Lung (tissue), 11 donors: ENCODE measurements at regions not wholly inside any gene's neighbourhood (a gene's known extent, or its start where the extent isn't known, plus 50 kb on each side); places are given as distances from the start of the nearest gene placed in this dataset.

Experiments used
- ATAC-seq: fragments of 200-7000 bp; cut with Tn5 transposase; one replicate; pipeline ENCODE4 v1.9.1; 2020; ENCODE audit warnings: moderate number of reproducible peaks; ENCODE audit not compliant: insufficient read depth, low FRiP score
- DNase-seq, 3 donors: peaks; one replicate each; pipeline ENCODE4 v3.0.0-alpha.2; 2013 to 2017
- H3K27ac ChIP-seq, 2 donors: one replicate each; pipeline ENCODE4 v1.5.1; 2013; ENCODE audit warnings: mild to moderate bottlenecking in 2 of 2, moderate library complexity in 2 of 2, control low read depth in 1 of 2, inconsistent platforms in 1 of 2, low read depth in 1 of 2, low read length in 1 of 2
- H3K27me3 ChIP-seq, 3 donors: one replicate each; pipeline ENCODE4 v1.5.1; 2013; ENCODE audit warnings: low read length in 2 of 3; ENCODE audit not compliant: control insufficient read depth in 3 of 3, insufficient read depth in 3 of 3
- H3K36me3 ChIP-seq, 4 donors: one replicate each; pipeline ENCODE4 v1.5.1; 2013; ENCODE audit warnings: low read length in 4 of 4, mild to moderate bottlenecking in 1 of 4, moderate library complexity in 1 of 4; ENCODE audit not compliant: control insufficient read depth in 4 of 4, insufficient read depth in 4 of 4
- H3K4me1 ChIP-seq, 5 donors: one replicate each; pipeline ENCODE4 v1.5.1; 2013; ENCODE audit warnings: low read length in 5 of 5, mild to moderate bottlenecking in 2 of 5, moderate library complexity in 1 of 5; ENCODE audit not compliant: control insufficient read depth in 5 of 5, insufficient read depth in 5 of 5
- H3K4me3 ChIP-seq: one replicate; pipeline ENCODE4 v1.5.1; 2013; ENCODE audit warnings: mild to moderate bottlenecking, control low read depth, moderate library complexity
- H3K9ac ChIP-seq, 2 donors: one replicate each; pipeline ENCODE4 v1.5.1; 2013; ENCODE audit warnings: low read length in 2 of 2, control low read depth in 1 of 2; ENCODE audit not compliant: insufficient read depth in 1 of 2
- H3K9me3 ChIP-seq, 4 donors: one replicate each; pipeline ENCODE4 v1.5.1; 2013; ENCODE audit warnings: low read length in 3 of 4, mild to moderate bottlenecking in 1 of 4, moderate library complexity in 1 of 4; ENCODE audit not compliant: control insufficient read depth in 4 of 4, insufficient read depth in 3 of 4
- WGBS, 2 donors: extraction: QIAGEN DNeasy Blood & Tissue Kit; methylation state at CpG; one replicate each; pipeline ENCODE4 v1.1.7; 2013; 5-methylcytosine and 5-hydroxymethylcytosine counted together
- TF ChIP-seq, protein P1 (sequence below): IDR thresholded peaks from 2 replicates; pipeline ENCODE4 v1.5.1; 2012; ENCODE audit warnings: mild to moderate bottlenecking; ENCODE audit errors: control extremely low read depth, extremely low read depth
- donor health status: control.
- donor health status: control.
- donor health status: Bipolar disorder and iron deficiency.
- donor health status: healthy.
- donor health status: DM: yes; HTN: yes; CAD: no.

DNA sequence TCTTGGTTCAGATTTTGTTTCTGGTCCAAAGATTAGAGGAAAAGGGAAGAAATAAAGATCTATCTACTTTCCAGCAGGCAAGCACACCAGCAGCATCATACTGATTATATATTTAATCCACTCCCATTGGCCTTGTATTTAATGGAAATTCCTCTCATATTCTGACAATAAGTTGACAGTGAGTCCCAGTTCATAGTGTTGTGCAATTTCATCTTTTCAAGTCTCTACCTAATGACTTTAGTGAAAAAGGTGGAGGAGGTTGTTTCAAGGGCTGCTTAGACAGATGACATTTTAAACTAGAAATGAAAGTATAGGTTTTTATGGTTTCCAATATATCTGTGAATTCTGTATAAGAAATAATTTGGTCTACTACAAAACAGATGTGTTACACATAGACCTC, 298.6 kb downstream of the PABPC4L start:
- no peak overlapping the region for H3K27ac ChIP-seq
- no peak for ATAC-seq
- TF ChIP-seq, protein P1, sequence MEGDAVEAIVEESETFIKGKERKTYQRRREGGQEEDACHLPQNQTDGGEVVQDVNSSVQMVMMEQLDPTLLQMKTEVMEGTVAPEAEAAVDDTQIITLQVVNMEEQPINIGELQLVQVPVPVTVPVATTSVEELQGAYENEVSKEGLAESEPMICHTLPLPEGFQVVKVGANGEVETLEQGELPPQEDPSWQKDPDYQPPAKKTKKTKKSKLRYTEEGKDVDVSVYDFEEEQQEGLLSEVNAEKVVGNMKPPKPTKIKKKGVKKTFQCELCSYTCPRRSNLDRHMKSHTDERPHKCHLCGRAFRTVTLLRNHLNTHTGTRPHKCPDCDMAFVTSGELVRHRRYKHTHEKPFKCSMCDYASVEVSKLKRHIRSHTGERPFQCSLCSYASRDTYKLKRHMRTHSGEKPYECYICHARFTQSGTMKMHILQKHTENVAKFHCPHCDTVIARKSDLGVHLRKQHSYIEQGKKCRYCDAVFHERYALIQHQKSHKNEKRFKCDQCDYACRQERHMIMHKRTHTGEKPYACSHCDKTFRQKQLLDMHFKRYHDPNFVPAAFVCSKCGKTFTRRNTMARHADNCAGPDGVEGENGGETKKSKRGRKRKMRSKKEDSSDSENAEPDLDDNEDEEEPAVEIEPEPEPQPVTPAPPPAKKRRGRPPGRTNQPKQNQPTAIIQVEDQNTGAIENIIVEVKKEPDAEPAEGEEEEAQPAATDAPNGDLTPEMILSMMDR, result no peak

DNA sequence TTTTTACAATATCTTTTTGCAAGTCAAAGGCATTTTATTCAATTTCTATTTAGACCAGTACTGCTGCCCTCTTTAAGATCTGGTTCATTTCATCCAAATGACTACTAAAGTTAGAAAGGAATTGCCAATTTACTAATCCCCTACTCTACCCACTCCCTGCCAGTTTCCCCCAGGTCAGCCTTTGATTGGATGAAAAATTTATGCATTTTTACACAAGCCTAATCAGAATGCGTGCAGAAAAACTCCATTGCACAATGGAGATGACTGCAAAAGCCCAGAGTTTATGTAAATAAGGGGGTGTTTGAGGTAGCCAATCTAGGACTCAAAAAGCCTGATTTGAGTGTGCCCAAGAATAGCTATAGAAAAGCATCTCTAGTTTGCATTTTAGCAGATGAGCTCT, 310.6 kb downstream of the PABPC4L start:
- Histone ChIP-seq H3K9ac (no peak overlapping the region), H3K9me3 (no peaks in the 10 kb centered on the region), H3K27me3 (no peaks in the 10 kb centered on the region), H3K27ac (no peak overlapping the region), H3K4me1 (peaks cover 0 to 2% (median 0%) of the 10 kb centered on the region in 5 donors), H3K36me3 (no peaks in the 10 kb centered on the region), H3K4me3 (no peak overlapping the region)
- TF ChIP-seq, protein P1, result no peak
- ATAC-seq (no peak), DNase-seq (no peak)
- WGBS, 2 donors, result 84 to 90% methylated on average over 1 of the region's 1 CpG

More for the DNA sequence above, 298.6 kb downstream of the PABPC4L start:
- no peak overlapping the region for H3K9ac ChIP-seq
- H3K4me1 ChIP-seq, result no peaks in the 10 kb centered on the region
- no peak for DNase-seq
- H3K27me3 ChIP-seq, result no peaks in the 10 kb centered on the region
- H3K9me3 ChIP-seq, result no peaks in the 10 kb centered on the region
- H3K4me3 ChIP-seq, result no peak overlapping the region
- no peaks in the 10 kb centered on the region for H3K36me3 ChIP-seq

DNA sequence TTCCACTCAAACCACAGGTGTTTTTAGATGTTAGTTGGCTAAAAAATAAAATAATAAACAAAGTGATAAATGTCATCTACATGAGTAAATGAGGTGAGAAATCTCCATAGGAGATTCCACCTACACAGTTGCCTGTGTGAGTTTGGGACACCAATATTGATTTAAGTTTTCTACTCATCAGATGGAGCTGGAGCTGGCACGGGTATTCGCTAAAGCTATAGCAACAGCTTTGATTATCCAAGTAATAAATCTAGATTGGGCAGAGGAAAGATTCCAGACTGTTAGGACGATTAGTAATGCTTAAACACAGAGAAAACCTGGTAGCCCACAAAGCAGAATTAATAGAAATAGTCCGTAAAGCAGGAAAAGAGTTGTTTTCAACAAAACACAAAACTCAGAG, 313.9 kb downstream of the PABPC4L start:
- 79% methylated on average over 4 of the region's 4 CpGs for WGBS, 2 donors
- Histone ChIP-seq H3K27ac (no peak overlapping the region), H3K36me3 (no peaks in the 10 kb centered on the region), H3K9me3 (no peaks in the 10 kb centered on the region), H3K27me3 (no peaks in the 10 kb centered on the region), H3K4me3 (no peak overlapping the region), H3K4me1 (no peaks in the 10 kb centered on the region), H3K9ac (no peak overlapping the region)
- TF ChIP-seq, protein P1, result no peak
- no peak for DNase-seq
- no peak for ATAC-seq

DNA sequence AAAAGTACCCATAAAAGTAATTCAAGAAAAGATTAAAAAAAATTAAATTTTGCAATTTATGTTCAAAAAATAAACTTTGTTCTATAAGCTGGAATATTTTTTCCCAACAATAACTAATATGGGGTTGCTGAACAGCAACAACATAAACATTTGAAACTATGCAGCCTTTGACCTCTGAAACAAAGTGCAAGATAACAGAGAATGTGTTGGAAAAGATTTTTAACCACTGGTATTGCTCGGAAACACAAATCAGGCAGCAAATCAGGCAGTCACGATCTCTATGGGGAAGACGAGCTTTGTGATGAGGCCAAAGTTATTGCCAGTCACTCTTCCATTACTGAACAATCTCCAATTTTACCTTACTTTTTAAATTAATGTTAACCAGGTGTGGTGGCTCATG, 332.1 kb downstream of the PABPC4L start:
- ATAC-seq, result no peak
- H3K4me3 ChIP-seq, result no peak overlapping the region
- TF ChIP-seq, protein P1, result no peak
- no peaks in the 10 kb centered on the region for H3K36me3 ChIP-seq
- DNase-seq, result peak in 2 of 3 donors; percentile 3 to 7
- WGBS, 2 donors, result 80% methylated on average over 3 of the region's 3 CpGs
- no peak overlapping the region for H3K9ac ChIP-seq
- no peaks in the 10 kb centered on the region for H3K4me1 ChIP-seq
- no peaks in the 10 kb centered on the region for H3K9me3 ChIP-seq
- no peak overlapping the region for H3K27ac ChIP-seq
- H3K27me3 ChIP-seq, result no peaks in the 10 kb centered on the region
